Tibial nerve (tissue), 4 donors: ENCODE measurements at regions not wholly inside any gene's neighbourhood (a gene's known extent, or its start where the extent isn't known, plus 50 kb on each side); places are given as distances from the start of the nearest gene placed in this dataset.

Experiments
- EP300 ChIP-seq, 2 donors: sonication (generic); formaldehyde crosslinking; IDR thresholded peaks; one replicate each; pipeline ENCODE4 v1.6.1; 2017; ENCODE audit warnings: antibody characterized with exemption in 2 of 2, mild to moderate bottlenecking in 1 of 2
- POLR2A ChIP-seq, 2 donors: fragments of 450-650 bp; IDR thresholded peaks; one replicate each; pipeline ENCODE4 v1.6.1; 2017; ENCODE audit warnings: antibody characterized with exemption in 2 of 2, mild to moderate bottlenecking in 2 of 2, moderate library complexity in 2 of 2
- TF ChIP-seq, protein P1 (sequence below), 5 experiments: fragments of 200-600 bp in 3 of 5; fragments of 450-650 bp in 2 of 5; sonication (generic) in 3 of 5; IDR thresholded peaks; one replicate each; pipeline ENCODE4 v1.5.1; 2016 to 2019; ENCODE audit warnings: antibody characterized with exemption in 5 of 5, mild to moderate bottlenecking in 3 of 5, moderate library complexity in 2 of 5

- TF ChIP-seq, protein P1, sequence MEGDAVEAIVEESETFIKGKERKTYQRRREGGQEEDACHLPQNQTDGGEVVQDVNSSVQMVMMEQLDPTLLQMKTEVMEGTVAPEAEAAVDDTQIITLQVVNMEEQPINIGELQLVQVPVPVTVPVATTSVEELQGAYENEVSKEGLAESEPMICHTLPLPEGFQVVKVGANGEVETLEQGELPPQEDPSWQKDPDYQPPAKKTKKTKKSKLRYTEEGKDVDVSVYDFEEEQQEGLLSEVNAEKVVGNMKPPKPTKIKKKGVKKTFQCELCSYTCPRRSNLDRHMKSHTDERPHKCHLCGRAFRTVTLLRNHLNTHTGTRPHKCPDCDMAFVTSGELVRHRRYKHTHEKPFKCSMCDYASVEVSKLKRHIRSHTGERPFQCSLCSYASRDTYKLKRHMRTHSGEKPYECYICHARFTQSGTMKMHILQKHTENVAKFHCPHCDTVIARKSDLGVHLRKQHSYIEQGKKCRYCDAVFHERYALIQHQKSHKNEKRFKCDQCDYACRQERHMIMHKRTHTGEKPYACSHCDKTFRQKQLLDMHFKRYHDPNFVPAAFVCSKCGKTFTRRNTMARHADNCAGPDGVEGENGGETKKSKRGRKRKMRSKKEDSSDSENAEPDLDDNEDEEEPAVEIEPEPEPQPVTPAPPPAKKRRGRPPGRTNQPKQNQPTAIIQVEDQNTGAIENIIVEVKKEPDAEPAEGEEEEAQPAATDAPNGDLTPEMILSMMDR (IDR thresholded peaks at IDR 0.05) = no peak
- TF ChIP-seq POLR2A (IDR thresholded peaks at IDR 0.05) = no peak
- no peak for TF ChIP-seq EP300 (IDR thresholded peaks at IDR 0.05)
These were observed 889.8 kb downstream of the MCTP2 start for GRCh38 chr15:95121191-95121590.
